ENCODE measurements at regions not wholly inside any gene's neighbourhood (a gene's known extent, or its start where the extent isn't known, plus 50 kb on each side); places are given as distances from the start of the nearest gene placed in this dataset.

- TF ChIP-seq, protein P1, sequence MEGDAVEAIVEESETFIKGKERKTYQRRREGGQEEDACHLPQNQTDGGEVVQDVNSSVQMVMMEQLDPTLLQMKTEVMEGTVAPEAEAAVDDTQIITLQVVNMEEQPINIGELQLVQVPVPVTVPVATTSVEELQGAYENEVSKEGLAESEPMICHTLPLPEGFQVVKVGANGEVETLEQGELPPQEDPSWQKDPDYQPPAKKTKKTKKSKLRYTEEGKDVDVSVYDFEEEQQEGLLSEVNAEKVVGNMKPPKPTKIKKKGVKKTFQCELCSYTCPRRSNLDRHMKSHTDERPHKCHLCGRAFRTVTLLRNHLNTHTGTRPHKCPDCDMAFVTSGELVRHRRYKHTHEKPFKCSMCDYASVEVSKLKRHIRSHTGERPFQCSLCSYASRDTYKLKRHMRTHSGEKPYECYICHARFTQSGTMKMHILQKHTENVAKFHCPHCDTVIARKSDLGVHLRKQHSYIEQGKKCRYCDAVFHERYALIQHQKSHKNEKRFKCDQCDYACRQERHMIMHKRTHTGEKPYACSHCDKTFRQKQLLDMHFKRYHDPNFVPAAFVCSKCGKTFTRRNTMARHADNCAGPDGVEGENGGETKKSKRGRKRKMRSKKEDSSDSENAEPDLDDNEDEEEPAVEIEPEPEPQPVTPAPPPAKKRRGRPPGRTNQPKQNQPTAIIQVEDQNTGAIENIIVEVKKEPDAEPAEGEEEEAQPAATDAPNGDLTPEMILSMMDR (conservative IDR thresholded peaks at IDR 0.05), result no peak
- no peak for TF ChIP-seq ZFX (IDR thresholded peaks at IDR 0.05)
These were observed 412.1 kb downstream of the DAD1 start for GRCh38 chr14:22176957-22177356.

Measured in C4-2B (cell line).